ENCODE measurements at regions not wholly inside any gene's neighbourhood (a gene's known extent, or its start where the extent isn't known, plus 50 kb on each side); places are given as distances from the start of the nearest gene placed in this dataset.
A peak's percentile ranks its signal among the peaks of the same experiment; 100 is the strongest.
"Not testable (repeated sequence)": the region's sequence is repeated elsewhere in the genome, so short reads cannot be mapped to it uniquely, and the experiment has no call there.

GRCh38 chr13:74243637-74244526 lies 109.7 kb upstream of the KLF12 start:
- no peak overlapping the region for H3K4me3 ChIP-seq (ENCODE audit: control insufficient read depth, low read depth, low read length)
- peak; percentile 92 for DNase-seq (ENCODE audit: low read depth)
- TF ChIP-seq CTCF (conservative IDR thresholded peaks at IDR 0.05; ENCODE audit: control insufficient read depth, insufficient read depth, low read depth, low read length) = no peak

DNA sequence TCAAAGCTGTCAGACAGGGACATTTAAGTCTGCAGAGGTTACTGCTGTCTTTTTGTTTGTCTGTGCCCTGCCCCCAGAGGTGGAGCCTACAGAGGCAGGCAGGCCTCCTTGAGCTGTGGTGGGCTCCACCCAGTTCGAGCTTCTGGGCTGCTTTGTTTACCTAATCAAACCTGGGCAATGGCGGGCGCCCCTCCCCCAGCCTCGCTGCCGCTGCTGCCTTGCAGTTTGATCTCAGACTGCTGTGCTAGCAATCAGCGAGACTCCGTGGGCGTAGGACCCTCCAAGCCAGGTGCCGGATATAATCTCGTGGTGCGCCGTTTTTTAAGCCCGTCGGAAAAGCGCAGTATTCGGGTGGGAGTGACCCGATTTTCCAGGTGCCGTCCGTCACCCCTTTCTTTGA lies 107.1 kb upstream of the KLF12 start:
- not testable (repeated sequence) for H3K4me3 ChIP-seq (ENCODE audit: control insufficient read depth, low read depth, low read length)

DNA sequence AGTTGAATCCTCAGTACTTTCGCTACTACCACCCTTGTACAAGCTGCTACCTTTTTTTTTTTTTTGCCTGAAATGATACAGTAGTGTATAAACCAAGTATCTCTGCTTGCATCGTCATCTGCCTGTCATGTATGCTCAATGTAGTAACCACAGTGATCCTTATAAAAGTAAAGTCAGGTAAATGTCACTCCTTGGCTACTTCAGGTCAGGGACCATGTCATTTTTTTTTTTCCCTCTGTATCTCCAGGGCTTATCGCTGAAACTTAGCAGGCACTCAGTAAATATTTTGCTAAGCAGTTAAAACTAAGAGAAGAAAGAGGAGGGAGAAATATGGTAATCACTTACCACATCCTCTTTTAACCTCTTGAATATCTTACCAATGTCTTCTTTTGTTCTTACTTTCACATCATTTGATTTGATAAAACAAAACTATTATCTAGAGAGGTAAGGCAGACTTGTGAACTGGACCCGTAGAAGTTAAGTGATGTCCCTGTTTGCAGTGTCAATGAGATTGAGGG lies 96.8 kb upstream of the KLF12 start:
- no peak overlapping the region for H3K4me3 ChIP-seq (ENCODE audit: control insufficient read depth, low read depth, low read length)
- TF ChIP-seq CTCF (conservative IDR thresholded peaks at IDR 0.05; ENCODE audit: control insufficient read depth, insufficient read depth, low read depth, low read length) = no peak
- no peak for DNase-seq (ENCODE audit: low read depth)

More for the DNA sequence above, 107.1 kb upstream of the KLF12 start:
- not testable (repeated sequence) for DNase-seq (ENCODE audit: low read depth)

- no peak for DNase-seq (ENCODE audit: low read depth)
- no peak overlapping the region for H3K4me3 ChIP-seq (ENCODE audit: control insufficient read depth, low read depth, low read length)
- TF ChIP-seq CTCF (conservative IDR thresholded peaks at IDR 0.05; ENCODE audit: control insufficient read depth, insufficient read depth, low read depth, low read length) = no peak
Measured at GRCh38 chr13:74229242-74229641, 95.0 kb upstream of the KLF12 start.

GRCh38 chr13:74227476-74228158 lies 93.4 kb upstream of the KLF12 start:
- no peak for DNase-seq (ENCODE audit: low read depth)
- H3K4me3 ChIP-seq (ENCODE audit: control insufficient read depth, low read depth, low read length) = no peak overlapping the region
- TF ChIP-seq CTCF (conservative IDR thresholded peaks at IDR 0.05; ENCODE audit: control insufficient read depth, insufficient read depth, low read depth, low read length) = no peak

- DNase-seq (ENCODE audit: low read depth) = peak; percentile 71
- H3K4me3 ChIP-seq (ENCODE audit: control insufficient read depth, low read depth, low read length) = no peak overlapping the region
- TF ChIP-seq CTCF (conservative IDR thresholded peaks at IDR 0.05; ENCODE audit: control insufficient read depth, insufficient read depth, low read depth, low read length) = no peak
Measured at GRCh38 chr13:74226791-74227475, 92.7 kb upstream of the KLF12 start.
